ENCODE measurements at regions not wholly inside any gene's neighbourhood (a gene's known extent, or its start where the extent isn't known, plus 50 kb on each side); places are given as distances from the start of the nearest gene placed in this dataset.

DNA sequence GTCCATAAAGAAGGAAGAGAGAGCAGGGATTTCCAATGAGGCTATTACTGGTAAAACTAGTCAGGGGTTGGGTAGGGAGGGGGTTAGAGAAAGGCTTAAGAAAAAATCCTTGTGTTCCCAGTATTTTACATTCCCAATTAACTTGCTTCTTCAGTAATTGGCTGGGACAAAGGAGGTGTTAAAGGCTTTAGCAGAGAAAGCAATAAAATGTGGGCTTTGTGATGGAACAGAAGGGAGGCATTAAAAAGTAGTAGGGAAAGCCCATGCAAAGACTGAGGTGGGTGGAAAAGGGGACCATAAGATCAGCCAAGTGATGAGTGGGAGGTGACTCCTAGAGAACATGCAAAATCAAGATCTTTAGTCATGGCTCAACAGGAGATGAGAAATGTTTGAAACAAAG, 1467.2 kb downstream of the RPA4 start:
- Histone ChIP-seq H3K4me2 (ENCODE audit: low read length) (no peak overlapping the region), H3K4me1 (ENCODE audit: insufficient read depth, low read length, severe bottlenecking) (no peaks in the 10 kb centered on the region), H3K9me2 (ENCODE audit: low read depth, low read length) (no peaks in the 10 kb centered on the region), H3K27me3 (ENCODE audit: insufficient read depth, low read length) (no peaks in the 10 kb centered on the region), H3K36me3 (ENCODE audit: insufficient read depth, low read length) (no peaks in the 10 kb centered on the region), H4K20me1 (ENCODE audit: insufficient read depth, low read length) (no peaks in the 10 kb centered on the region), H3F3A (ENCODE audit: insufficient read depth, low read length) (no peaks in the 10 kb centered on the region), H3K9me3 (ENCODE audit: low read length) (no peaks in the 10 kb centered on the region), H2AFZ (ENCODE audit: low read length) (no peak overlapping the region), H3K4me3 (ENCODE audit: low read depth, low read length, poor library complexity, severe bottlenecking) (no peak overlapping the region), H3K27ac (ENCODE audit: low read depth, low read length, poor library complexity, severe bottlenecking) (no peak overlapping the region), H3K9ac (ENCODE audit: low read length) (no peak overlapping the region), H3K79me2 (ENCODE audit: insufficient read depth, low read length) (no peaks in the 10 kb centered on the region)
- TF ChIP-seq EZH2 (IDR thresholded peaks at IDR 0.05; ENCODE audit: borderline replicate concordance, low read length): no peak
- TF ChIP-seq, protein P1, sequence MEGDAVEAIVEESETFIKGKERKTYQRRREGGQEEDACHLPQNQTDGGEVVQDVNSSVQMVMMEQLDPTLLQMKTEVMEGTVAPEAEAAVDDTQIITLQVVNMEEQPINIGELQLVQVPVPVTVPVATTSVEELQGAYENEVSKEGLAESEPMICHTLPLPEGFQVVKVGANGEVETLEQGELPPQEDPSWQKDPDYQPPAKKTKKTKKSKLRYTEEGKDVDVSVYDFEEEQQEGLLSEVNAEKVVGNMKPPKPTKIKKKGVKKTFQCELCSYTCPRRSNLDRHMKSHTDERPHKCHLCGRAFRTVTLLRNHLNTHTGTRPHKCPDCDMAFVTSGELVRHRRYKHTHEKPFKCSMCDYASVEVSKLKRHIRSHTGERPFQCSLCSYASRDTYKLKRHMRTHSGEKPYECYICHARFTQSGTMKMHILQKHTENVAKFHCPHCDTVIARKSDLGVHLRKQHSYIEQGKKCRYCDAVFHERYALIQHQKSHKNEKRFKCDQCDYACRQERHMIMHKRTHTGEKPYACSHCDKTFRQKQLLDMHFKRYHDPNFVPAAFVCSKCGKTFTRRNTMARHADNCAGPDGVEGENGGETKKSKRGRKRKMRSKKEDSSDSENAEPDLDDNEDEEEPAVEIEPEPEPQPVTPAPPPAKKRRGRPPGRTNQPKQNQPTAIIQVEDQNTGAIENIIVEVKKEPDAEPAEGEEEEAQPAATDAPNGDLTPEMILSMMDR (IDR thresholded peaks at IDR 0.05; ENCODE audit: low read length): no peak

DNA sequence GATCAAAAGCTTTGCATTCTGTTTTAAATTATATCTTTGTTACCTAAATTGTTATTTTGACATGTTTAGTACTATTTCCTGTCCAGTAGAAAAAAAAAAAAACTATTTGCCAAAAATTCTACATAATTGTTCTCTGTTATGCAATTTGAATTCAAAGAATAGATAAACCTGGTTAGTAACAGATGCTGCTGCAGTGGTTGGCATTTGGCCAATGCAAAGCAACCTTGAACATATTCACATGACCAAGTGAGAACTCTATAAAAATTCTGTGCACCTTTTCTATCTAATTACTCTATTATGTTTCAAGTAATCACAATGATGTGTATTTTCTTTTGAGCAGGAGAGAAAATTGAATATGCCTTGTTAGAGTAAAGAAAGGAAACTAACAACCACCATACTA, 1473.4 kb downstream of the RPA4 start:
- TF ChIP-seq EZH2 (IDR thresholded peaks at IDR 0.05; ENCODE audit: borderline replicate concordance, low read length): no peak
- TF ChIP-seq, protein P1 (IDR thresholded peaks at IDR 0.05; ENCODE audit: low read length): no peak
- H3K9me2 ChIP-seq (ENCODE audit: low read depth, low read length): no peaks in the 10 kb centered on the region
- H3K9me3 ChIP-seq (ENCODE audit: low read length): no peaks in the 10 kb centered on the region
- H3K4me2 ChIP-seq (ENCODE audit: low read length): no peak overlapping the region
- no peak overlapping the region for H3K4me3 ChIP-seq (ENCODE audit: low read depth, low read length, poor library complexity, severe bottlenecking)
- no peak overlapping the region for H3K9ac ChIP-seq (ENCODE audit: low read length)
- no peaks in the 10 kb centered on the region for H3K79me2 ChIP-seq (ENCODE audit: insufficient read depth, low read length)
- no peaks in the 10 kb centered on the region for H3K27me3 ChIP-seq (ENCODE audit: insufficient read depth, low read length)
- no peaks in the 10 kb centered on the region for H3K36me3 ChIP-seq (ENCODE audit: insufficient read depth, low read length)
- no peaks in the 10 kb centered on the region for H3K4me1 ChIP-seq (ENCODE audit: insufficient read depth, low read length, severe bottlenecking)
- H3K27ac ChIP-seq (ENCODE audit: low read depth, low read length, poor library complexity, severe bottlenecking): no peak overlapping the region
- H2AFZ ChIP-seq (ENCODE audit: low read length): no peak overlapping the region
- H3F3A ChIP-seq (ENCODE audit: insufficient read depth, low read length): no peaks in the 10 kb centered on the region
- no peaks in the 10 kb centered on the region for H4K20me1 ChIP-seq (ENCODE audit: insufficient read depth, low read length)

DNA sequence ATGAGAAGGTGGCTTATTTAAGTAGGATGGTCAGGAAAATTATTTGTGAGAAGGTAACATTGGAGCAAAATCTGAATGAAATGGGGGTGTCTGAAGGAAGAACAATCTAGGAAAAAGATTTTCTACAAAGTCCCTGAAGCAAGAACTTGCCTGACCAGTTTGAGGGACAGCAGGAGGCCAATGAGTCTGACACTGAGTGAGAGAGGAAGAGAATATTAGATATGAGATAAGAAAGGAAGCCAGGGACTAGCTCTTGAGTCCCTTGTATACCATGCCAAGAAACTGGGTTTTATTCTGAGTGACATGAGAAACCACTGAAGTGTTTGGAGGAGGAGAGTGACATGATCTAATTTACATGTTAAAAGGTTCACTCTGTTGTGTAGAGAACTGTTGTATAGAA, 1478.9 kb downstream of the RPA4 start:
- H3K9me2 ChIP-seq (ENCODE audit: low read depth, low read length): no peaks in the 10 kb centered on the region
- H3K4me3 ChIP-seq (ENCODE audit: low read depth, low read length, poor library complexity, severe bottlenecking): no peak overlapping the region
- no peak overlapping the region for H3K27ac ChIP-seq (ENCODE audit: low read depth, low read length, poor library complexity, severe bottlenecking)
- no peaks in the 10 kb centered on the region for H4K20me1 ChIP-seq (ENCODE audit: insufficient read depth, low read length)
- H2AFZ ChIP-seq (ENCODE audit: low read length): no peak overlapping the region
- no peaks in the 10 kb centered on the region for H3K36me3 ChIP-seq (ENCODE audit: insufficient read depth, low read length)
- H3K79me2 ChIP-seq (ENCODE audit: insufficient read depth, low read length): no peaks in the 10 kb centered on the region
- no peaks in the 10 kb centered on the region for H3K4me1 ChIP-seq (ENCODE audit: insufficient read depth, low read length, severe bottlenecking)
- H3F3A ChIP-seq (ENCODE audit: insufficient read depth, low read length): no peaks in the 10 kb centered on the region
- TF ChIP-seq, protein P1 (IDR thresholded peaks at IDR 0.05; ENCODE audit: low read length): no peak
- no peak for TF ChIP-seq EZH2 (IDR thresholded peaks at IDR 0.05; ENCODE audit: borderline replicate concordance, low read length)
- no peak overlapping the region for H3K4me2 ChIP-seq (ENCODE audit: low read length)
- H3K9me3 ChIP-seq (ENCODE audit: low read length): no peaks in the 10 kb centered on the region
- no peaks in the 10 kb centered on the region for H3K27me3 ChIP-seq (ENCODE audit: insufficient read depth, low read length)
- H3K9ac ChIP-seq (ENCODE audit: low read length): no peak overlapping the region
